ENCODE measurements at regions not wholly inside any gene's neighbourhood (a gene's known extent, or its start where the extent isn't known, plus 50 kb on each side); places are given as distances from the start of the nearest gene placed in this dataset.

DNA sequence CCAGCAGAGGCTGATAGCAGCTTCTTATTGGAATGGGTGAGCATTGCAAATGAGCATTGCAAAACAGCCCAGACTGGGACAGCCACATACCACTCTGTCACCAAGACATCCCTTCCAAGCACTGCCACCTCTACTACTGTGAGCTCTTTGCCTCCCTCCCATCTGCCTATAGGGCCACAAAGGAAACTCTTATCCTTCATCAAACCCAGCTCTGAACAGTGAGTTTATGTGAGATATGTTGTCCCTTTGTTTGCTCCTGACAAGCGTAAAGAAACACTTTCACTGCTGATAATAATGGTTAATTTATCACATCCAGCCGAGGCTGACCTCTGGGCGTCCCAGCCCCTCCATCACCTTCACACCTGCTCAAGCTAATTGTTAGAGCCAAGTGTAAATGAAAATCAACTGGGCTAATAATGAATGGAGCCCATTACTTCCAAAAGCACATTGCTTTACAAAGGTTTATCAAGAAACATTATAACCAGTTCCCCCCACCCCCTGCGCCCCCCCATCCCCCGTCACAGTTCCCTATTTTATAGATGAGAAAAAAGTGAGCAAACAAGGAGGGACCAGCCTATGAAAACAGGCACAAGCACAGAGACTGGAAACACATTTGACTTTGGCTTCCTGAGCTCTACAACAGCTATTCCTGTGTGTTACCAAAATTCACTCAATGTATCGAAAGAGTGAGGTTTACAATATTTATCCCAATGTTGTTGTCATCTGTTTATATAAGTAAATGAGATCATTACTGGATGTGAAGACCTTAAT, 146.3 kb downstream of the ANXA2 start:
- Histone ChIP-seq H3K4me3 (ENCODE audit: low read length) (no peak overlapping the region), H3K27ac (ENCODE audit: low read length) (no peak overlapping the region), H3K9me3 (replicated peaks; ENCODE audit: control insufficient read depth, low read depth, low read length) (no peaks in the 10 kb centered on the region), H3K36me3 (ENCODE audit: control insufficient read depth, insufficient read depth, low read length) (no peaks in the 10 kb centered on the region), H3K4me1 (ENCODE audit: control insufficient read depth, insufficient read depth, low read length) (no peaks in the 10 kb centered on the region), H3K27me3 (ENCODE audit: control insufficient read depth, insufficient read depth, low read length) (no peaks in the 10 kb centered on the region)
- no peak for DNase-seq
- no CpG with 5 or more reads among the region's 6 CpGs for WGBS (ENCODE audit: insufficient coverage)

DNA sequence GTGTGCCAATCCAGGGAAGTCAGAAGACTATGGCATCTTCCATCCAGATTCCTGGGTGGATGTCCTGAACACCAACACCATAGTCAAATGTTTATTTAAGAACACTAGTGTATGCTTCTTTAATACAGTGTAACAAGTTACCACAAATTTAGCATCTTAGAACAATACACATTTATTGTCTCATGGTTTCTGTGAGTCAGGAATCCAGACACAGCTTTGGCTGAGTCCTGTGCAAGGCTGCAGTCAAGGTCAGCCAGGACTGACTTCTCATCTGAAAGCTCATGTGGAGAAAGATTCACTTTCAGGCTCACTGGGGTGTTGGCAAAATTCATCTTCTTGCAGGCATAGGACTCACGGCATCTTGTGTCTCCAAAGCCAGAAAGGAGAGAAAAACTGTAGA, 143.4 kb downstream of the ANXA2 start:
- Histone ChIP-seq H3K27ac (ENCODE audit: low read length) (no peak overlapping the region), H3K4me1 (ENCODE audit: control insufficient read depth, insufficient read depth, low read length) (no peaks in the 10 kb centered on the region), H3K27me3 (ENCODE audit: control insufficient read depth, insufficient read depth, low read length) (no peaks in the 10 kb centered on the region), H3K36me3 (ENCODE audit: control insufficient read depth, insufficient read depth, low read length) (no peaks in the 10 kb centered on the region), H3K9me3 (replicated peaks; ENCODE audit: control insufficient read depth, low read depth, low read length) (no peaks in the 10 kb centered on the region), H3K4me3 (ENCODE audit: low read length) (no peak overlapping the region)
- no peak for DNase-seq
- WGBS (ENCODE audit: insufficient coverage): no CpG with 5 or more reads among the region's 1 CpG

DNA sequence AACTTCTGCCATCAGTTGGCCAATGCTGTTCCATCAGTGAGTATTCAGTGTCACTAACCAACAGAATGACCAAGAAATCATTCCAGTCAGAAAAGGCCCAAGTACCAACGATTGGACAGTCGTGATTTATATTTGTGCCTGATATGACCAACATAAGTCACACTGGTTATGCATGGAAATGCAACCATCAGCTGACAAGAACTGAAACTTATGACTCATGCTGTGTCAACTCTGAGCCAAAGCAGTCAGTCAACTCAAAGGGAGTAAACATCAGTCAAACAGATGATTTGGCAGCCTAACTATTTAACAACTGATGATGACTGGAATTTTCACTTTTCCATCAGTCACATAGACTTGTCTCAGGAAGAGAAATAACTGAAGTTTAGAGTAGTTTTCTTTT, 142.4 kb downstream of the ANXA2 start:
- H3K4me1 ChIP-seq (ENCODE audit: control insufficient read depth, insufficient read depth, low read length): no peaks in the 10 kb centered on the region
- whole genome bisulfite sequencing (ENCODE audit: insufficient coverage): 60% methylated on average over 2 of the region's 2 CpGs
- no peak overlapping the region for H3K4me3 ChIP-seq (ENCODE audit: low read length)
- no peaks in the 10 kb centered on the region for H3K9me3 ChIP-seq (replicated peaks; ENCODE audit: control insufficient read depth, low read depth, low read length)
- H3K27ac ChIP-seq (ENCODE audit: low read length): no peak overlapping the region
- peak; percentile 17 for DNase-seq
- H3K27me3 ChIP-seq (ENCODE audit: control insufficient read depth, insufficient read depth, low read length): no peaks in the 10 kb centered on the region
- no peaks in the 10 kb centered on the region for H3K36me3 ChIP-seq (ENCODE audit: control insufficient read depth, insufficient read depth, low read length)

DNA sequence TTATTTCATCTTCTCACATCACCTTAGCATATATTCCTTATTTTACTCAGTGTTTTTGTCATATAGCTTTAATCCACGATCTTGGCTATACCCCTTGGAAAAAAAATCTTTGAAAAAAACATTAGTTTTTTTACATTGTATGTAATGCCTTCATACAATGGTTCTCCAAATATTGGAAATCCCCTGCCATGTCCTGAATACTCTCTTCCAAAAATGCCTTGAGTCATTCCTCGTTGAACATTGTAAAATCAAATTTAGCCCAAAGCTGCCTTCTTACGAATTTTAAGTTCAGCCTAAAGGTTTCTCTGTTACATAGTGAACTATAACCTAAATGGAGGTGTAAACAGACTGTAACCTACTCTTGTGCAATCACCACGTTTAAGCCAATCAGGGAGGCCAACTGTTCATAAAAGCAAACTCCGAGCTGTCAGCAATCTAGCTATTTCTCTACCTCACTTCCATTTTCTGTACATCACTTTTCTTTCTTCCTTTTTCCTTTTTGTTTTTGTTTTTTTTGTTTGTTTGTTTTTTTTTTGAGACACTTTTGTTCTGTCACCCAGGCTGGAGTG, 140.1 kb downstream of the ANXA2 start:
- Histone ChIP-seq H3K4me1 (ENCODE audit: control insufficient read depth, insufficient read depth, low read length) (no peaks in the 10 kb centered on the region), H3K9me3 (replicated peaks; ENCODE audit: control insufficient read depth, low read depth, low read length) (no peaks in the 10 kb centered on the region), H3K27me3 (ENCODE audit: control insufficient read depth, insufficient read depth, low read length) (peaks cover 4% of the 10 kb centered on the region), H3K4me3 (ENCODE audit: low read length) (no peak overlapping the region), H3K27ac (ENCODE audit: low read length) (no peak overlapping the region), H3K36me3 (ENCODE audit: control insufficient read depth, insufficient read depth, low read length) (no peaks in the 10 kb centered on the region)
- peak; percentile 6 for DNase-seq
- no CpG with 5 or more reads among the region's 5 CpGs for WGBS (ENCODE audit: insufficient coverage)

DNA sequence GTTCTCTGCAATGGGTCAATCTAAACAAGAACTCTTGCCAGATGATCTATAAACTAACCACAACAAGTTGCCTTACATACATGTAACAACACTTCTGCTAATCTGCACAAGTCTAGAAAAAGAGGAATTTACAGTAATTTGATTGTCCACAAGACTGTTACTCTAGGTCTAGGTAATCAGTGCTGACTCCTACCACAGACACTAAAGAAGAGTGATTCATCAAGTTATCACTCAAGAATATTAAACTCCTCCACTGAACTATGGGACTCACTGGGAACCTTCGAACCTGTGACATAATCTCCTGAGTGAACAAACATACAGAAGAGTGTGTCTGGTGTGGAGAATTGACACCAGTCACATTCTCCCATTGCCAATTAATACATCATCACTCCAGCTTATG, 138.3 kb downstream of the ANXA2 start:
- H3K27ac ChIP-seq (ENCODE audit: low read length): no peak overlapping the region
- H3K4me1 ChIP-seq (ENCODE audit: control insufficient read depth, insufficient read depth, low read length): no peaks in the 10 kb centered on the region
- peaks cover 4% of the 10 kb centered on the region for H3K27me3 ChIP-seq (ENCODE audit: control insufficient read depth, insufficient read depth, low read length)
- no peaks in the 10 kb centered on the region for H3K9me3 ChIP-seq (replicated peaks; ENCODE audit: control insufficient read depth, low read depth, low read length)
- H3K36me3 ChIP-seq (ENCODE audit: control insufficient read depth, insufficient read depth, low read length): no peaks in the 10 kb centered on the region
- WGBS (ENCODE audit: insufficient coverage): no CpG with 5 or more reads among the region's 1 CpG
- no peak for DNase-seq
- no peak overlapping the region for H3K4me3 ChIP-seq (ENCODE audit: low read length)

DNA sequence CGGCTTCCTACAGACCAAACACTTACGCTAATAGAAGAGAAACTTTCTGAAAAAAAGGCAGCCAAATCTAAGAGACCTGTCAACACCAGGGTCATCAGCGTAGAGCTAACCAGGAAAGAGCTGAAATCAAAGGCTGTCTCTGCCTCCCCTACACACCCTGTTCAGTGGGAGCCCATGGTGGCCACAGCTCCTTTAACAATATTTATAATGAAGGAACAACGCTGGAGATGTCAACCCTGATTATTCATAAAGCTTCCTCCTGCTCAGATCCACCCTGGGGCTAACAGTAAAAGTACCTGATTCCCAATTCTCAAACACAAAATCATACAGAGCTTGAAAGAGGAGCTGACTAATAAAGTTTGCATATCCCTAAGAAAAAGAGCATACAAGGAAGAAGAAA, 133.7 kb downstream of the ANXA2 start:
- Histone ChIP-seq H3K4me1 (ENCODE audit: control insufficient read depth, insufficient read depth, low read length) (no peaks in the 10 kb centered on the region), H3K27ac (ENCODE audit: low read length) (no peak overlapping the region), H3K9me3 (replicated peaks; ENCODE audit: control insufficient read depth, low read depth, low read length) (no peaks in the 10 kb centered on the region), H3K36me3 (ENCODE audit: control insufficient read depth, insufficient read depth, low read length) (no peaks in the 10 kb centered on the region), H3K4me3 (ENCODE audit: low read length) (no peak overlapping the region), H3K27me3 (ENCODE audit: control insufficient read depth, insufficient read depth, low read length) (peaks cover 4% of the 10 kb centered on the region)
- 81% methylated on average over 2 of the region's 4 CpGs for WGBS (ENCODE audit: insufficient coverage)
- no peak for DNase-seq

DNA sequence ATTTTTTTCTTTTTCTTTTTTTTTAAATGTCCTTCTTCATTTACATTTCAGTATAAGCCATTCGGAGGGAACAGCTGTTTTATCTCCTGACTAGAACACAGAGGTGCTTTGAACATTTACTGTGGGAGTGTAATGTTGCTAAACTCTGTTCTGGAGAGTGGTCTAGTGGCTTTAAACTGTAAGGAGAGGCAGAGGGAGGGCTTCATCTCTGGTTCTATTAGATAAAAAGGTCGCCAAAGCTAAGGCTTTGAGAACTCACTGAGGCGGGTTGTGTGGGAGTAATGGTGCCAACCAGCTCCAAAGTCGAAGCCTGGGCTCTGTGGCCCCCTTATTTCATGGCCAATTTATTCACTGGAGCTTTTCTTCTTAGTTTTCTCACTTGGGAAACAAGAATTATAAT, 133.2 kb downstream of the ANXA2 start:
- Histone ChIP-seq H3K4me3 (ENCODE audit: low read length) (no peak overlapping the region), H3K4me1 (ENCODE audit: control insufficient read depth, insufficient read depth, low read length) (no peaks in the 10 kb centered on the region), H3K9me3 (replicated peaks; ENCODE audit: control insufficient read depth, low read depth, low read length) (no peaks in the 10 kb centered on the region), H3K27me3 (ENCODE audit: control insufficient read depth, insufficient read depth, low read length) (peaks cover 4% of the 10 kb centered on the region), H3K27ac (ENCODE audit: low read length) (no peak overlapping the region), H3K36me3 (ENCODE audit: control insufficient read depth, insufficient read depth, low read length) (no peaks in the 10 kb centered on the region)
- DNase-seq: no peak
- WGBS (ENCODE audit: insufficient coverage): 53% methylated on average over 2 of the region's 4 CpGs

DNA sequence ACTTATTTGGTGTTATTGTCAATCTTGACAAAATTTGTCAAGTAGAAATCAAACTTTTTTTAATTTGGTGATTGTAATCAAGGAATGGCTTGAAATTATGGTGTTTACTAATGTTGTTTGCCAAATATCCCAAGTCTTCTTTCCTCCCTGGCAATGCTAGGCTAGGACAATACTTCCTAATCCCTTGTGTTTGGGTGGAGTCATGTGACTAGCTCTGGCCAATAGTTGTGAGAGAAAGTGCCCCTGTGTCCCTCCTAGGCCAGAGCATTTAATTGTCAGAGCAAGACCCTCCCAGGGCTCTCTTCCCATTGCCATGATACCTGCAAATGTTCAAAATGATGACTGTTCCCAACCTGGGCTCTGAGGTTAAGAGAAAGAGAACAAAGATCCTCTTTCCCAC, 132.7 kb downstream of the ANXA2 start:
- Histone ChIP-seq H3K36me3 (ENCODE audit: control insufficient read depth, insufficient read depth, low read length) (no peaks in the 10 kb centered on the region), H3K27ac (ENCODE audit: low read length) (no peak overlapping the region), H3K4me1 (ENCODE audit: control insufficient read depth, insufficient read depth, low read length) (no peaks in the 10 kb centered on the region), H3K4me3 (ENCODE audit: low read length) (no peak overlapping the region), H3K27me3 (ENCODE audit: control insufficient read depth, insufficient read depth, low read length) (peaks cover 4% of the 10 kb centered on the region), H3K9me3 (replicated peaks; ENCODE audit: control insufficient read depth, low read depth, low read length) (no peaks in the 10 kb centered on the region)
- no peak for DNase-seq

DNA sequence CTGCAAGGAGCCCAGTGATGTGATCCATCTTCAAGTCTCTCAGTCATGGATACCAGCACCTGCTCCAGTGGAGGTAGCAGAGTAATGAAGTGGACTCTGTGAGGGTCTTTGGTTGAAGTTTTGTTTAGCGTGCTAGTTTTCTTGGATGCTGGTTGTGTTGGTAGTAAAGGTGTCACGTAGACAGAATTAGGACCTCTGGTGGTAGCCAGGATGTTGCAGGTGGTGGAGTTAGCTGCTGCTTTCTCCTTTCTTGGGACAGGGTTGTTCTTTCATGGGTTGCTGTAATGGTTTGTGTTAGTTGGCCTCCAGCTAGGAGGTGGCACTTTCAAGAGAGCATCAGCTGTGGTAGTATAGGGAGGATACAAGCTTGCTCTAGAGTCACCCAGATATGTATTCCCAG, 125.2 kb downstream of the ANXA2 start:
- WGBS (ENCODE audit: insufficient coverage): 85% methylated on average over 2 of the region's 2 CpGs
- no peak for DNase-seq
- H3K4me3 ChIP-seq (ENCODE audit: low read length): no peak overlapping the region
- H3K4me1 ChIP-seq (ENCODE audit: control insufficient read depth, insufficient read depth, low read length): no peaks in the 10 kb centered on the region
- no peaks in the 10 kb centered on the region for H3K27me3 ChIP-seq (ENCODE audit: control insufficient read depth, insufficient read depth, low read length)
- peaks cover 3% of the 10 kb centered on the region for H3K9me3 ChIP-seq (replicated peaks; ENCODE audit: control insufficient read depth, low read depth, low read length)
- no peak overlapping the region for H3K27ac ChIP-seq (ENCODE audit: low read length)
- H3K36me3 ChIP-seq (ENCODE audit: control insufficient read depth, insufficient read depth, low read length): no peaks in the 10 kb centered on the region

DNA sequence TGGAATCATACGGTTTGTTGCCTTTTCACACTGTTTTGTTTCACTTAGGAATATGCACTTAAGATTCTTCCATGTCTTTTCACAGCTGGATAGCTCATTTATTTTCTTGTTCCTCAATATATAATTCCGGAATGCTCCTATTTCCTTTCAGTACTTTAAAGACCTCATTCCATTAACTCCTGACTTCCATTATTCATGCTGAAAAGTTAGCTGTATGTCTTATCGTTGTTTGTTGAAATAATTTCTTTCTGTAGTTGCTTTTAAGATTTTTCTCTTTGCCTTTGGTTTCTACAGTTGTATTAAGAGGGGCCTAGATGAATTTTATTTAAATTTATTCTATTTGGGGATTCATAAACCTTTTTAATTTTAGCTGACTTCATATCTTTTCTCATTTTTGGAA, 122.2 kb downstream of the ANXA2 start:
- Histone ChIP-seq H3K27ac (ENCODE audit: low read length) (no peak overlapping the region), H3K9me3 (replicated peaks; ENCODE audit: control insufficient read depth, low read depth, low read length) (peaks cover 3% of the 10 kb centered on the region), H3K36me3 (ENCODE audit: control insufficient read depth, insufficient read depth, low read length) (no peaks in the 10 kb centered on the region), H3K27me3 (ENCODE audit: control insufficient read depth, insufficient read depth, low read length) (peaks cover 3% of the 10 kb centered on the region), H3K4me3 (ENCODE audit: low read length) (no peak overlapping the region), H3K4me1 (ENCODE audit: control insufficient read depth, insufficient read depth, low read length) (no peaks in the 10 kb centered on the region)
- no peak for DNase-seq
- WGBS (ENCODE audit: insufficient coverage): no CpG with 5 or more reads among the region's 3 CpGs

DNA sequence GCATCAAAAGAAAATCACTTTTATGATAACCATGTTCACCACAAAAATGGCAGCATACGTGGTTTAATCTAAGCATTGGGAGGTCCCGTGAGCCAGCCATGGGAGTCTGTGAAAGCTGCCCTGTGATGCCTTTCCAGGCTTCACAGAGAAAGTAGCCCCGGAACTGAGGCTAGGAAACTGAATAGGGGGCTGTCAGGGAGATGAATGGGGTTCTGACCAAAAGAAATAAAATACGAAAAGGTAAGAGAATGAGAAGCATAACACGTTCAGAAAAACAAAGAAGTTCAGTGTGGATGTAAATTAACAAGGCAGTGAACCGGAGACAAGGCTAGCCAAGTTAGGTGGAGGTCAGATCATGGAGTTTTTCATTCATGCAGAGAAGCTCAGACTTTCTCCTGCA, 118.9 kb downstream of the ANXA2 start:
- H3K9me3 ChIP-seq (replicated peaks; ENCODE audit: control insufficient read depth, low read depth, low read length): peaks cover 3% of the 10 kb centered on the region
- DNase-seq: no peak
- no peak overlapping the region for H3K4me3 ChIP-seq (ENCODE audit: low read length)
- WGBS (ENCODE audit: insufficient coverage): 75% methylated on average over 6 of the region's 6 CpGs
- no peaks in the 10 kb centered on the region for H3K4me1 ChIP-seq (ENCODE audit: control insufficient read depth, insufficient read depth, low read length)
- H3K36me3 ChIP-seq (ENCODE audit: control insufficient read depth, insufficient read depth, low read length): no peaks in the 10 kb centered on the region
- H3K27me3 ChIP-seq (ENCODE audit: control insufficient read depth, insufficient read depth, low read length): peaks cover 6% of the 10 kb centered on the region
- no peak overlapping the region for H3K27ac ChIP-seq (ENCODE audit: low read length)

Measured in muscle of leg (tissue), 3 donors.